ENCODE measurements at regions not wholly inside any gene's neighbourhood (a gene's known extent, or its start where the extent isn't known, plus 50 kb on each side); places are given as distances from the start of the nearest gene placed in this dataset.

- no peak overlapping the region for H3K27ac ChIP-seq
Measured at GRCh38 chr6:66962082-66962481, 1255.1 kb upstream of the EYS start.

DNA sequence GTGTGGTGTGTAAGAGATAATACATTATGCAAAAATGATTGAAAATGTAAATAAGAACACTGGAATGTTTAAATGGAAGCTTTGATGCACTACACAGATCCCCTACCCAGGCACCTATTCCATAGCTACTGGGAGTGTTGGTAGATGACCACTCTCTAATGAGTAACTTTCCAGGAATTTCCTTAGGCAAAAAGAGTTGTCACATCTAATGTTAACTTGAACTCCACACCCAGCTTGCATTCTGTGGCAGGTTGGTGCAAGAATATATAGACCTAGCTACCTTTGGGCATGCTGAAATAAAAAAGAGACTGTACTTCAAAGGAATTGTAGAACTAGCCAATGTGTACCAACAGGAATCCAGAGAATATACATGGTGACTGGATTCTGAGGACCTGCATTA, 1254.2 kb upstream of the EYS start:
- TF ChIP-seq ZFX (IDR thresholded peaks at IDR 0.05; ENCODE audit: borderline replicate concordance): no peak
- TF ChIP-seq, protein P1, sequence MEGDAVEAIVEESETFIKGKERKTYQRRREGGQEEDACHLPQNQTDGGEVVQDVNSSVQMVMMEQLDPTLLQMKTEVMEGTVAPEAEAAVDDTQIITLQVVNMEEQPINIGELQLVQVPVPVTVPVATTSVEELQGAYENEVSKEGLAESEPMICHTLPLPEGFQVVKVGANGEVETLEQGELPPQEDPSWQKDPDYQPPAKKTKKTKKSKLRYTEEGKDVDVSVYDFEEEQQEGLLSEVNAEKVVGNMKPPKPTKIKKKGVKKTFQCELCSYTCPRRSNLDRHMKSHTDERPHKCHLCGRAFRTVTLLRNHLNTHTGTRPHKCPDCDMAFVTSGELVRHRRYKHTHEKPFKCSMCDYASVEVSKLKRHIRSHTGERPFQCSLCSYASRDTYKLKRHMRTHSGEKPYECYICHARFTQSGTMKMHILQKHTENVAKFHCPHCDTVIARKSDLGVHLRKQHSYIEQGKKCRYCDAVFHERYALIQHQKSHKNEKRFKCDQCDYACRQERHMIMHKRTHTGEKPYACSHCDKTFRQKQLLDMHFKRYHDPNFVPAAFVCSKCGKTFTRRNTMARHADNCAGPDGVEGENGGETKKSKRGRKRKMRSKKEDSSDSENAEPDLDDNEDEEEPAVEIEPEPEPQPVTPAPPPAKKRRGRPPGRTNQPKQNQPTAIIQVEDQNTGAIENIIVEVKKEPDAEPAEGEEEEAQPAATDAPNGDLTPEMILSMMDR (IDR thresholded peaks at IDR 0.05): no peak
- H3K27ac ChIP-seq: no peak overlapping the region

More at GRCh38 chr6:66962082-66962481, 1255.1 kb upstream of the EYS start:
- TF ChIP-seq ZFX (IDR thresholded peaks at IDR 0.05; ENCODE audit: borderline replicate concordance): no peak
- TF ChIP-seq, protein P1 (IDR thresholded peaks at IDR 0.05): no peak

GRCh38 chr6:66949191-66949661, 1242.2 kb upstream of the EYS start:
- H3K27ac ChIP-seq: no peak overlapping the region
- no peak for TF ChIP-seq ZFX (IDR thresholded peaks at IDR 0.05; ENCODE audit: borderline replicate concordance)
- TF ChIP-seq, protein P1 (IDR thresholded peaks at IDR 0.05): no peak

- TF ChIP-seq ZFX (IDR thresholded peaks at IDR 0.05; ENCODE audit: borderline replicate concordance): no peak
- TF ChIP-seq, protein P1 (IDR thresholded peaks at IDR 0.05): no peak
- no peak overlapping the region for H3K27ac ChIP-seq
Measured at GRCh38 chr6:66948106-66948505, 1241.1 kb upstream of the EYS start.

- TF ChIP-seq, protein P1 (IDR thresholded peaks at IDR 0.05): no peak
- no peak for TF ChIP-seq ZFX (IDR thresholded peaks at IDR 0.05; ENCODE audit: borderline replicate concordance)
- H3K27ac ChIP-seq: no peak overlapping the region
Measured at GRCh38 chr6:66940003-66940402, 1233.0 kb upstream of the EYS start.

GRCh38 chr6:66937180-66937579, 1230.2 kb upstream of the EYS start:
- no peak for TF ChIP-seq ZFX (IDR thresholded peaks at IDR 0.05; ENCODE audit: borderline replicate concordance)
- TF ChIP-seq, protein P1 (IDR thresholded peaks at IDR 0.05): no peak

DNA sequence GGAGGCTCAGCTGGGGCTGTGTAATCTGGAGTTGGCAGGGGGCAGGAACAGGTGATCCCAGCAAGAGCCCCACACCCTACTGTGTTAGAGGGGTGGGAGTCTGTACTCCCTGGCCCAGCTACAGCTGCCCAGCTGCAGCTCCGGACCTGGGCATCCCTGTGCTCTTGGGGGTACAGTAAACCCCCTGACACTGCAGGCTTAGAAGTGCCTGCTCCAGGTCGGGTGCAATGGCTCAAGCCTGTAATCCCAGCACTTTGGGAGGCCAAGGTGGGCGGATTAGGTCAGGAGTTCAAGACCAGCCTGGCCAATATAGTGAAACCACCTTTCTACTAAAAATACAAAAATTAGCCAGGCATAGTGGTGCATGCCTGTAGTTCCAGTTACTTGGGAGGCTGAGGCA, 1228.6 kb upstream of the EYS start:
- no peak overlapping the region for H3K27ac ChIP-seq
- no peak for TF ChIP-seq ZFX (IDR thresholded peaks at IDR 0.05; ENCODE audit: borderline replicate concordance)
- TF ChIP-seq, protein P1 (IDR thresholded peaks at IDR 0.05): no peak

More at GRCh38 chr6:66937180-66937579, 1230.2 kb upstream of the EYS start:
- H3K27ac ChIP-seq: no peak overlapping the region
